ENCODE measurements at regions not wholly inside any gene's neighbourhood (a gene's known extent, or its start where the extent isn't known, plus 50 kb on each side); places are given as distances from the start of the nearest gene placed in this dataset.

GRCh38 chr16:54347961-54348360 lies 61.4 kb upstream of the IRX3 start (continued):
- no peak for TF ChIP-seq REST (IDR thresholded peaks at IDR 0.05; ENCODE audit: unreplicated experiment)

- no peak overlapping the region for H3K4me3 Mint-ChIP-seq
- Histone ChIP-seq H4K20me1 (replicated peaks; ENCODE audit: insufficient read depth) (no peaks in the 10 kb centered on the region), H3F3A (replicated peaks; ENCODE audit: low read depth) (no peaks in the 10 kb centered on the region), H3K9me2 (ENCODE audit: insufficient read depth) (no peaks in the 10 kb centered on the region), H2AFZ (no peak overlapping the region), H3K27me3 (ENCODE audit: insufficient read depth) (no peaks in the 10 kb centered on the region), H3K36me3 (ENCODE audit: insufficient read depth) (no peaks in the 10 kb centered on the region), H3K79me2 (replicated peaks; ENCODE audit: insufficient read depth) (no peaks in the 10 kb centered on the region), H3K4me2 (no peak overlapping the region), H3K4me1 (ENCODE audit: insufficient read depth) (peaks cover 17% of the 10 kb centered on the region), H3K4me3 (no peak overlapping the region), H3K27ac (ENCODE audit: low read depth) (no peak overlapping the region)
- H3K4me1 Mint-ChIP-seq: peaks cover 17% of the 10 kb centered on the region
- H3K36me3 Mint-ChIP-seq (ENCODE audit: low read depth): no peaks in the 10 kb centered on the region
- no peak for DNase-seq (ENCODE audit: low spot score)
- peaks cover 13% of the 10 kb centered on the region for H3K27me3 Mint-ChIP-seq (ENCODE audit: insufficient read depth, low read depth, poor library complexity)
- no peak overlapping the region for H3K27ac Mint-ChIP-seq
- H3K9me3 Mint-ChIP-seq: peaks cover 12% of the 10 kb centered on the region; the same call in 2 of the 3 replicates
- no peak for ATAC-seq
- TF ChIP-seq EZH2phosphoT487 (IDR thresholded peaks at IDR 0.05; ENCODE audit: unreplicated experiment) (no peak), CTCF (conservative IDR thresholded peaks at IDR 0.05; ENCODE audit: low read depth in 2 of 2) (no peak), STAT1 (IDR thresholded peaks at IDR 0.05; ENCODE audit: unreplicated experiment) (no peak), POLR2AphosphoS5 (IDR thresholded peaks at IDR 0.05; ENCODE audit: low read depth) (no peak), JUNB (IDR thresholded peaks at IDR 0.05; ENCODE audit: unreplicated experiment) (no peak), ETS1 (IDR thresholded peaks at IDR 0.05) (no peak), NANOG (IDR thresholded peaks at IDR 0.05; ENCODE audit: borderline replicate concordance) (no peak), ZNF331 (CRISPR knock-in tag; IDR thresholded peaks at IDR 0.05; ENCODE audit: low read depth) (no peak), ZNF114 (CRISPR knock-in tag; IDR thresholded peaks at IDR 0.05) (no peak), CREB1 (CRISPR knock-in tag; IDR thresholded peaks at IDR 0.05; ENCODE audit: low read depth) (no peak), REST (IDR thresholded peaks at IDR 0.05; ENCODE audit: unreplicated experiment) (no peak), EZH2 (IDR thresholded peaks at IDR 0.05; ENCODE audit: low read depth, unreplicated experiment) (no peak)
Observed at GRCh38 chr16:54346041-54346440, 59.5 kb upstream of the IRX3 start.
